Lower leg skin (tissue), 3 donors: ENCODE measurements at regions not wholly inside any gene's neighbourhood (a gene's known extent, or its start where the extent isn't known, plus 50 kb on each side); places are given as distances from the start of the nearest gene placed in this dataset.

ENCODE experiments used
- CTCF ChIP-seq, 3 donors: fragments of 450-650 bp; IDR thresholded peaks; one replicate each; pipeline ENCODE4 v1.5.1; 2016; ENCODE audit warnings: antibody characterized with exemption in 3 of 3, mild to moderate bottlenecking in 3 of 3, moderate library complexity in 2 of 3
- POLR2A ChIP-seq, 2 donors: fragments of 450-650 bp; IDR thresholded peaks; one replicate each; pipeline ENCODE4 v1.6.1; 2016 to 2017; ENCODE audit warnings: antibody characterized with exemption in 2 of 2, mild to moderate bottlenecking in 1 of 2, moderate library complexity in 1 of 2

- no peak for TF ChIP-seq POLR2A (IDR thresholded peaks at IDR 0.05)
- TF ChIP-seq CTCF (IDR thresholded peaks at IDR 0.05), result no peak
These were observed 1103.6 kb upstream of the ACVR2A start for GRCh38 chr2:146741260-146741659.
